Stromal cell of bone marrow (primary cell): ENCODE measurements at regions not wholly inside any gene's neighbourhood (a gene's known extent, or its start where the extent isn't known, plus 50 kb on each side); places are given as distances from the start of the nearest gene placed in this dataset.

Experiments
- DNase-seq: peaks from one replicate; pipeline ENCODE4 v3.0.0-alpha.2; 2012; ENCODE audit warnings: low read depth

DNA sequence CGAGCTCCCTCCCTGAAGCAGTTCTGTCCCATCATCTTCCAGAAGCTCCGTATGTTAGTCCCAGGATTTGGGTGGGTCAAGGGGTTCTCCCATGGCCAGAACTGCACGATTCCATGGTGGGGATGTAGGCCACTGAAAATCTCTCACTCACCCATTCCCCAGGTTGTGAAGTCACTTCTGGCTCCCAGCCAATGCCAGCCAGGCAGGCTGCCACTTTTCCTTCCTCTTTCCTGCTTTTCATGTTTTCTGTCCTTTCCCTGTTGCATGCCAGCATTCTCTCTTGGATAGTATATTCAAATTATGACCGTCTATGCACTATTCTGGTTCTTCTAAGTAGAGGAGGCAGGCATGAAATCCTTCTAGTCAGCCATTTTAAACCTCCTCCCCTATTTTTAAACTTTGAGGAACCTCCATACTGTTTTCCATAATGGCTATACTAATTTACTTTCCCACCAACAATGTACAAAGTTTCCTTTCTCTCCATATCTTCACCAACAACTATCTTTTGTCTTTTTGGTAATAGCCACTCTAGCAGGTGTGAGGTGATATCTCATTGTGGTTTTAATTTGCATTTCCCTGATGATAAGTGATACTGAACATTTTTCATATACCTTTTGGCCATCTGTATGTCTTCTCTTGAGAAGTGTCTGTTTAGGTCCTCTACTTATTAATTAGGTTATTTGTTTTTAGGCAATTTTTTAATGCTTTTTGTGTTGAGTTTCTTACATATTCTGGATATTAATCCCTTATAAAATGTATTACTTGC lies 182.1 kb upstream of the TET2 start:
- no peak for DNase-seq

DNA sequence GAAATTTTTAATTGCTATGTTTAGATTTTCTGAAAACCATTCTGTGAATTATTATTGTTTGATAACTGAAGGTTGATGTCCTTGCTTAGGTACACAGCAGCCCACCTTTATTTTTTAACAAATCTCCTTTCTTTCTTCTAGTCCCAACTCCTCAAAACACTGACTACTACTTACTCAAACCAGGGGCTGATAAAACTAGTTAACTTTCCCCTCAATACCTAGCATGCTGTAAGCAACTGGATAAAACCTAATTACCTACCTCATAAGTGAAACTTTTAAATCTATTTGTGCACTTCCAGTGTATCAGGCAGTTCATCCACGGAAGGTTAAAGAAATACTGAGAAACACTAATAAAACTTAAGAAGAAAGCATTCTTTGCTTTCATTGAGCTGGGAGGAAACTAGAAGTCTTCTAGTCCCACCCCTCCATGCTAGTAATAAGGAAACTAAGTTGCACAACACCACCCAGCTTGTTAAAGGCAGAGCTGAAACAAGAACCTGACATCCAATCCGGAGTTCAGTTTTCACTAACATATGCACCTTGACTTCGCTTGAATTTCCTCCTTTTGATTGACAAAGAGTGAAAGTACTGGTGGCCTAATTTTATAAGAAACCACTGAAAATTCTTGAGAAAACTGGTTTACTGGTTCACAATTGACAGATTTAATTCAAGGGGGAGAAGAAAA lies 180.2 kb upstream of the TET2 start:
- no peak for DNase-seq

DNA sequence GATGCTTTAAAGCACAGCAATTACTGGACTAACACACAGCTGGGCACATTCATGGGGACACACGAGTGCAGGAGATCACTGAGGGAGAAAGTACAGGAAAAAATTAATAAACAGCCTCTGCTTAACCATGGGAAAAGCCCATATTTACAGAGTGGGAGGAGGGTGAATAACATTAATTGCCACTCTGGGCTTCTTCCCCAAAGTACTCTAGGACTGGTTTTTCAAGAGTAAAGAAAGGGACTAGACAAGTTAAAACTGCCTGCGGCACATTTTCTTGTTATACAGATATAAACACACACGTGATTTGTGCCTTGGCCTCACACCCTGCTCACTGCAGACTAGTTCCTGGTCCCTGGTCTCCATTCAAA lies 179.7 kb upstream of the TET2 start:
- DNase-seq = no peak

DNA sequence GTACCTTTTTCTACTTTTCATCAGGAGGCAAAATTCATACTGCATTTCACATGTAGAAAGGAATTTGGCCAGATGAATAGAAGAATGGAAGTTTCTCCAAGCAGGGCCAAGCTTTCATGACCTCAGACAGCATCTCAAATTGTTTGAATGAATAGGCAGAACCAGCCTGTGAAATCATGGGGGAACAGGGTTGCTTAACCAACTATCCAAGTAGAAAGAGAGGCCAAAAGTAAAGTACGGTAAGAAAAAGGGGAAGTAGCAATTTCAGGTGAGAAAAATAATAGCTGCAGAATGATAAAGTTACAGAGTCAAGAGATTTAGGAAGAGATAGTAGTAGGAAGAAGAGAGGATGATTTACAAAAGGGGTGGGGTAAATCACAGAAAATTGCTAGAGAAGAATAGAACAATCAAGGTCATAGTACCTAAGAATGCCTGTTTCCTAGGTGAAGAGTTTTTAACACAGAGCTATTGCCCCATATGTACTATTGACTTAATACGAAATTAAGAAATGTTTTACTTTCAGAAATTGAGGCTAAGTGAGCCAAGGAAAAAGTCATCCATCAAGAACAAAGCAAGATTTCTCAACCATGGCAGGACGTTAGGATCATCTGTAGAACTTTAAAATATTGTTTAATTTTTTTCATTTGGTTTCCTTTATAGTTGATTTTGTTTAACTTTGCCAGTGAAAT lies 177.1 kb upstream of the TET2 start:
- no peak for DNase-seq

DNA sequence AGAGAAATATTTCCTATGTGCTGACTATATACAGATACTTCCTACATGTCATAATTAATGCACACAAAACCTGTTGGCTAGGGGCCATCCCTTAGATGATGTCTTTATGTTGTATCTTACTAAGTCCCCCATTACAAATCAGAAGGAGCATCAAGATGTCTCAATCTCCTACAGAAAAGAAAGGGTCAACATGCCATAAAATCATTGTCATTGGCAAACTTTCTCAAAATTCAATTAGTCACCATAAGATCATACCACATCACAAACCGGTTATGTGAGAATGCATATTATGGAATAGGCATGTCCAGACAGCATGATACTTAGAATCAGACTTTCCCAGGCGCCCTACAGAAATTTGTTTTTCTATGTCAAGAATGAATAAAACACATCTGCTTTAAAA lies 175.2 kb upstream of the TET2 start:
- no peak for DNase-seq

DNA sequence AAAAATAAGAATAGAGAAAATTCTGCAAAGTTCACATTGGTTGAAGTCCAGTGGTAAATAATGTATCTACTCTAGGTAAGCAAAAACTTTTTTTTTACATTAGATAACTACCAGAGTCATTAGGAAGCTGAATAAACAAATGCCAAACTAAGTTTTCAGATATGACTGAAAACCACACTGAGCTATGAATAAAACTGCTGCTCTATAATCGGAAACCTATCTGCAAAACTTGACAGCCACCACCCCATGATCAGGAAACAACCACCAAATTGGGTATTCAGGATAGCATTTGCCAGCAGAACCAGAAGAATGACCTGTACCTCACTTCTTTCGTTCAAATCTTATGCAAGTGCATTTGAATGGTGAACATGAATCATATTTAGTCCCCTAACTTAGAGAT lies 173.0 kb upstream of the TET2 start:
- no peak for DNase-seq

DNA sequence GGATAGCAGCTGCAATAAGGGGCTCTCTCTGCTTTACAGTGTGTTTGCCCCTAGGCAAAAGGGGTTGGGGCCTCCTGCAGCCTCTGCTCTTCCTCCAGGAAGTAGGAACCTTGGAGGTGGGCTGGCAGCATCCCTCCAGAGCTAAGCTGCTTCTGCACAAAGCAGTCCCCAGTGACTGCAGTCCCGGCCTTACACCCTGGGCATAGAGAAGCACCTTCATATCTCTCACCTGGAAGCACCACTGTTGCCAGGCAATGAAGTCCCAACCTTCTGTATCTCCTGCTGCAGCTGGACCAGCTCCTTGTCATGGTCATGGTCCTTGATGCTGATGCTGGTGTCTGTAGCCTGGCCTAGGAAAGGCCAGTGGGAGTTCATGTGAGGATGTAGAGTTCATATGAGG lies 171.1 kb upstream of the TET2 start:
- DNase-seq = no peak

DNA sequence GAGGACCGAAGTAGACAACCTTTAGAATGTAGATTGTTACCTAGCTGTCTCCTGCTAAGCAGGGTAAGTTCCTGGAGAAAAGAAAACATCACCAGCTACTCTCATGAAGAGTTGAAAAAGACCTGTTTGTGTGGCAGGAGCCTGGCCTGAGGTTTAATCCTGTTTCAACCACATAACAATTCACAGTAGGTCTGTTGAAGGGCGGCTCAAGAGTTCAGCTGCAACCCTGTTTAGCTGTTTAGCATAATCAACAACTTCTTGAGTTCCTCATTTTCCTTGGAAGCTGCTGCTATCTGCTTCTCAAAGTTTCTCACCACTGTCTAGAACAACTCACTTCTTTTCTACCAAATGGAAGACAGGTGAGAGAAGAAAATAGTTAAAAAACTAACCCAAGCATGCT lies 170.4 kb upstream of the TET2 start:
- no peak for DNase-seq

DNA sequence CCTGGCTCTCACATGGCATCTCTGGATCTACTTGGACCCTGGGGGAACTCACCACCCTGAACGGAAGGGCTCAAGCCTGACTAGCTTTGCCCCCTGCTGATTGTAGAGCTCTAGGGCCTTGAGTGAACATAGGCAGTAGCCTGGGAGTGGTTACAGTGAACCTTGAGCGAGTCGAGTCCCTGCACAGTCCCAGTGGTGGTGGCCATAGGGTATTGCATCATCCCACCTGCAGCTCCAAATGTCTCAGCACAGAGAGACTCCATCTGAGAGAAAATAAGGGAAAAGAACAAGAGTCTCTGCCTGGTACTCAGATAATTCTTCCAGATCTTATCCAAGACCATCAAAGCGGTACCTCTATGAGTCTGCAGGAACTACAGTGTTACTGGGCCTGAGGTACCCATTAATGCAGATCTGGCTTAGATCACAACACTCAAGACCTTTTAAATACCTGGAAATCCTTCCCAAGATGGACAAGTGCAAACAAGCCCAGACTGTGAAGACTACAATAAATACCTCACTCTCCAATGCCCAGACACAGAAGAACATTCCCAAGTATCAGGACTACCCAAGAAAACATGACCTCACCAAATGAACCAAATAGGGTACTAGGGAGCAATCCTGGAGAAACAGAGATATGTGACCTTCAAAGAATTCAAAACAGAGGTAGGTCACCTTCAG lies 167.5 kb upstream of the TET2 start:
- DNase-seq = no peak

DNA sequence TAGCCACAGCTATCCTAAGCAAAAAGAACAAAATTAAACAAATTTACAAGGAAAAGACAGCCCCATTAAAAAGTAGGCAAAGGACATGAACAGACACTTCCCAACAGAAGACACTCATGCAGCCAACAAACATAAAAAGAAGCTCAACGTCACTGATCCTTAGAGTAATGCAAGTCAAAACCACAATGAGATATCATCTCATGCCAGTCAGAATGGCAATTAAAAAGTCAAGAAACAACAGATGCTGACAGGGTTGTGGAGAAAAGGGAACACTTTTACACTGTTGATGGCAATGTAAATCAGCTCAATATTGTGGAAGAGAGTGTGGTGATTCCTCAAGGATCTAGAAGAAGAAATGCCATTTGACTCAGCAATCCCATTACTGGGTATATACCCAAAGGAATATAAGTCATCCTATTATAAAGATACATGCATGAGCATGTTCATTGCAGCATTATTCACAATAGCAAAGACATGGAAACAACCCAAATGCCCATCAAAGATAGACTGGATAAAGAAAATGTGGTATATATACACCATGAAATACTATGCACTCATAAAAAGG lies 163.0 kb upstream of the TET2 start:
- no peak for DNase-seq

DNA sequence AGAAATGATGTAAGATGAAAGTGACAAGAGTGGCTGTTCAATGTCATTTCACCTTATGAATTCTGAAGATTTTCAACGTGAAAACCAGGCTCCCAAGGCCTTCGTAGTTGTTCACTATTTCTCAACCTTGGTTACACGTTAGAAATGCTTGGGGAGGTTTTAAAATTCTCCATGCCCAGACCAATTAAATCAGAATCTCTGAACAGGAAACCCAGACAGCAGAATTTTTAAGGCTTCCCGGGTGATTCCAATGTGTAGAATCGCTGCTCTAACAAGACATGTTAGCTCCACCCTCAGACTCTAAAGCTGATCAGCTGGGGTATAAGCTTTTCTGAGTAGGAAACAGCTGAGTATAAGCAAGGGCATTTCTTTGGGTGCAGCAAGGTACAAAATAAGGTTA lies 160.4 kb upstream of the TET2 start:
- DNase-seq = no peak

DNA sequence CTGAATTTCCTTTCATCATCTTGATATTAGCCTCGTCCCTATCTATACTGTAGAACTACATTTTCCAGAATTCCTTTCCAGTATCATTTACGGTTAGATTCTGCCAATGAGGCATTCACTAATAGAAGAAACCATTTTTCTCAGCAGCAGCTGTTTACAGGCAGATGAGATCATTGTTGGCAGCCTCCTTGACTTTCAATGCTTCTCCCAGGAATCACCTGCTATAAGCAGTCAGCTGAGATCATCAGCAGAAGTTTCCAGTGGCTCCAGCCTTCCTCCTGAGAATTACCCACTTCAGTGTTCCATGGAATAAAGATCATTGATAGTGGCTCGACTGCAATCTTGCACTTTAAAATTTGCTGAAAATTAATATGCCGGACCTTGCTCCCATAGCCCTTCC lies 157.3 kb upstream of the TET2 start:
- DNase-seq = no peak

DNA sequence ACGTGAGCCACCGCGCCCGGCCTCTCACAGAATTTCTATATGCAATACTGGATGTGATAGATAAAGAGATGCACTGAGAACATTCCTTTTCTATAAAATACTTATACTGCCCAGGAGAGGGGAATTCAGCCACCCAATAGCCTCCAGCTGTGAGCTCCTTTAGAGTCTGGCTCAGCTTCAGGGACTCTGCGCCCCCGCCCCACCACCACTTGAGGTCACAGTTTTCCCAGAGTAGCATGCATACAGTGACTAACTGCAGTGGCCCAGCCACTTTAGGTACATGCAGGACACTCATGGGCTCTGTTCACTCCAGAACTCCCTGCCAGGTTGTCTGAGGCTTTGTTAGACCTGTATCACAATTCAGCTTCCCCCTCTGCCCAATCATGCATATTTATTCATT lies 144.4 kb upstream of the TET2 start:
- DNase-seq = no peak

DNA sequence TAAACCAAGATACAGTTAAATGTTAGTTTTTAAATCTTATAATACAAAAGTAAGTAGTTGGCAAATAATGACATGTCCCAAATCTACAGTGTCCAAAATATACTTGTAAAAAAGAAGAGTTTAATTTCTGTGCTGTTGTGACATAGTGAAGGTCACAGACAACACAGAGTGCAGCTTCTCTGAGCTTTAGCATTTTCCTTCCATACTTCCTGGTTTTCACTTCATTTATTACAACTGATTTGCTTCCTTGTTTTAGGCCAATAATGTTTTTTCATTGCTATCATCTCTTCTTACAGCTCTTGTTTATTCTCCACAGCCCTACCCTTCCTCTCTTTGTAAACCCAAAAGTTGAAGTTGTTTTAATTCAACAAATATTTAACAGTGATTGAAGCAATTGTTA lies 132.4 kb upstream of the TET2 start:
- DNase-seq = no peak

DNA sequence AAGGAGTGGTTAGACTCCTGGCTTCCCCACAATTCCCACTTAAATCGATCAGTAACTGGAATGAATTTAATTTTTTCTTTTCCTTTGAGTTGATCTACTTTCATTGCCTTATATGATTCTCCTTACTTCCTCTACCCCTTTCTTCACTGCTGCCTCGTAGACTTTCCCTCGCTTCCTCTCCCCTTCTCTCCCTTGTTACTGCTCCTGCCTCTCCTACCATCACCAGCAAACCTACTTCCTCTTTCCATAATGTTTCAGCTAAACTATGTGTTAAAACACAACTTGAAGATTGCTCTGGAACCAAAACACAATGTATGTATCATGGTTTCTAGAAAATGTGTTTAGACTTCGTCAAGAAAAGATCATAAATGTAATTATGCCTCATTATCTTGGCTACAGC lies 132.0 kb upstream of the TET2 start:
- no peak for DNase-seq

DNA sequence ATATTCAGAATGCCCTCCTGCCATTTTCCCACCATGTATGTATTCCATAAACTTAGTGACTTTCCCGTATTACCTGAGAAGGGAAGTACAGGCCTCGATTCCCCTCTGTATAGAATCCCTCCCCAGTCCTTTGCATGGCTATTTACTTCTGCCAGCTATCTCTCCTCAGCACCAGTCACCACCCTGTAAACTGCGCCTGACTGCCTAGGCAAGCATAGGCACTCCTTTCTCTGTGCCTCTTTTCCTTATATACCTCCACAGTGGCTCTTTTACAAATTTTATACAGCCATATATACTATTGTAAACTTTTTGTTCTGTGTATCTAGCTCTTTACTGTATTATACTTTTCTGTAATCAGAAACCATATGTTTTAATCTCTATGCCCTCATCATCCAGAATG lies 130.9 kb upstream of the TET2 start:
- DNase-seq = no peak

DNA sequence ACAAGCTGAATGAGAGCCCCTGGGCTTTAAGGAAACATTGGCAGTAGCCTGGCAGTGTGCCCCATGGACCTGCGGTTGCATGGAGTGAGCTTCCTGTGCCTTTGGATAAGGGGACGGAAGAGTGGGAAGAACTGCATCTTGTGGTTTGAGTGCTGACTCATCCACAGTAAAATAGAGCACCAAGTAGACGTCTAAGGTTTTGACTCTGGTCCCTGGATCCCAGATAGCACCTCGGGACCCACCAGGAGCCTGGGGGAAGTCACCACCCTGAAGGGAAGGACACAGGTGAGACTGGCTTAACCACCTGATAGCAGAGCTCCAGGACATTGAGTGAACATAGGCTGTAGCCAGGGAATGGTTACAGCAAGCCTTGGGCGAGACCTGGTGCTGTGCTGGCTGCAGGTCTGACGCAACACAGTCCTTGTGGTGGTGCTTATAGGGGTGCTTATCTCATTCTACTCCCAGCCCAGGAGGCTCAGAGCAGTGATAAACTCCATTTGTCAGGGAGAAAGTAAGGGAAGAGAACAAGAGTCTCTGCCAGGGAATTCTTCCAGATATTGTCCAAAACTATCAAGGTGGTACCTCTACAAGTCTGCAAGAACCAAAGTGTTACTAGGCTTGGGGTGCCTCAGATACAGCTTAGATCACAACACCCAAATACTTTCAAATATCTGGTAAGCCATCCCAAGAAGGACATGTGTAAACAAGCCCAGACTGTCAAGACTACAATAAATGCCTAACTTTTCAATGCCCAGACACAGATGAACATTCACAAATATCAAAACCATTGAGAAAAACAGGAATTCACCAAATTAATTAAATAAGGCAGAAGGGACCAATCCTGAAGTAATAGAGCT lies 123.6 kb upstream of the TET2 start:
- DNase-seq = no peak

DNA sequence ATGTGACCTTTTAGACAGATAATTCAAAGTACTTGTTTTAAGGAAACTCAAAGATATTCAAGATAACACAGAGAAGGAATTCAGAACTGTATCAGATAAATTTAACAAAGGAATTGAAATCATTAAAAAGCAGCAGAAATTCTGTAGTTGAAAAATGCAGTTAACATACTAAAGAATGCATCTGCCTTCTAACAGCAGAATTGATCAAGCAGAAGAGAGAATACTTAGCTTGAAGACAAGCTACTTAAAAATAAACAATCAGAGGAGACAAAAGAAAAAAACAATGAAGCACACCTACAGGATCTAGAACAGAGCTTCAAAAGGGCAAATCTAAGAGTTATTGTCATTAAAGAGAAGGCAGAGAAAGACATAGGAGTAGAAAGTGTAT lies 123.0 kb upstream of the TET2 start:
- no peak for DNase-seq

DNA sequence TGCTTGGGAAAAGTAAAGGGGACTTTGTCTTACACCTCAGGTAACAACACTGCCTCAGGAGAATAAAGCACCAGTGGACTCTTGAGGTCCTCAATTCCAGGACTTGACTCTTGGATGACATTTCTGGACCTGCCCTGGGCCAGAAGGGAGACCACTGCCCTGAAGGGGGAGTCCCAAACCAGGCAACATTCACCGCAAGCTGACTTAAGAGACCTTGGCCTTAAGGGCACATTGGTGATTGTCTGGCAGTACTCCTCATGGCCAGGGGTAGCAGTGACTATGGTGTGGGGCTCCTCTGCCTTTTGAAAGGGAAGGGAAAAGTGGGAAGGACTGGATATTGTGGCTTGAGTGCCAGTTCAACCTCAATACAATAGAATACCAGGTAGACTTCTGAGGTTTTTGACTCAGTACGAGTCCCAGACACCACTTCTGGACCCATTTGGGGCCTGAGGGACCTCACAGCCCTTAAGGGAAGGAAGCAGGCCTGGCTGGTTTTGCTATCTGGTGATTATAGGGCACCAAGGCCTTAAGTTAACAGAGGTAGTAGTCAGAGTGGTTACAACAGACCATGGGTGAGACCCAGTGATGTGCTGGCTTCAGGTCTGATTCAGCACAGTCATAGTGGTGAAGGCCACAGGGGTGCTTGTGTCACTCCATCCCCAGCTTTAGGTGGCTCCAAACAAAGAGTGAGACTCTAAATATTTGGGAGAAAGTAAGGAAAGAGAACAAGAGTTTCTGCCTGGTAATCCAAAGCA lies 121.2 kb upstream of the TET2 start:
- DNase-seq = no peak

DNA sequence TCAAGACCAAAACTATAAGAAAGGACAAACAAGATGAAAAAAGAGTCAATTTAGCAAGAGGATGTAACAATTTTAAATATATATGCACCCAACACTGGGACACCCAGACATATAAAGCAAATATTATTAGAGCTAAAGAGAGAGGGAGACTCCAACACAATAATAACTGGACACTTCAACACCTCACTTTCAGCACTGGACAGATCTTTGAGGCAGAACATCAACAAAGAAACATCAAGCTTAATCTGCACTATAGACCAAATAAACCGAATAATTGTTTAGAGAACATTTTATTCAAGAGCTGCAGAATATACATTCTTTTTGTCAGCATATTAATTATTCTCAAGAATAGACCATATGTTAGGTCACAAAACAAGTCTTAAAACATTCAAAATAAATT lies 109.7 kb upstream of the TET2 start:
- no peak for DNase-seq

DNA sequence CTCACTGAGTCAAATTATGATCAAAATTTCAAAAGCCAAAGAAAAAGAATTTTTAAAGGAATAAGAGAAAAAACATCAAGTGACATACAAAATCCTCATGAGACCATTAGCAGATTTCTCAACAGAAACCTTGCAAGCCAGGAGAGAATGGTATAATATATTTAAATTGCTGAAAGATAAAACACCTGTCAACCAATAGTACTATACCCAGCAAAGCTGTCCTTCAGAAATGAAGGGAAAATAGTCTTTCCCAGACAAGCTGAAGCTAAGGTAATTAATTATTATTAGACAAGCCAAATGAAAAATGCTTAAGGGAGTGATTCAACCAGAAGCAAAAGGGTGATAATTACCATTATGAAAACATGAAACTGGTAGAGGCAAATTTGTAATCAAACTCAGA lies 104.2 kb upstream of the TET2 start:
- DNase-seq = no peak
